ENCODE measurements at regions not wholly inside any gene's neighbourhood (a gene's known extent, or its start where the extent isn't known, plus 50 kb on each side); places are given as distances from the start of the nearest gene placed in this dataset.

DNA sequence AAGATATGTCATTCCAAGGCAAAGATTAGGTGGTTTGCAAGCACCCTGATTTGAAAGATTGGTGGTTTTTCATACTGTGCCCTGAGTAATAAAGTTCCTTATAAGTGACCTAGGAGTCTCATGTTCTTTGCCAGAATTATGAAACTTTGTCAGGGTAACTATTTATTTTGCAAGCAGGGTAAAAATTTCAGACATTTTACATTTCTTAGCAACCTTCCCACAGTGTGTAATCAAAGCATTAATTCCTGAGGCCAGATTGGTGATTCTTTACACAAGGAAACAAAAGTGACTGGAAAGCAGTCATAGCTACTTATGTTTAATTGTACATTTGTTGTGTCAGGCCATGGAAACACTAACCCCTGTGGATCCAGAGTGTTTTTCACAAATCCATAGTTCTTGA lies 998.0 kb upstream of the B3GALT2 start:
- DNase-seq: no peak

DNA sequence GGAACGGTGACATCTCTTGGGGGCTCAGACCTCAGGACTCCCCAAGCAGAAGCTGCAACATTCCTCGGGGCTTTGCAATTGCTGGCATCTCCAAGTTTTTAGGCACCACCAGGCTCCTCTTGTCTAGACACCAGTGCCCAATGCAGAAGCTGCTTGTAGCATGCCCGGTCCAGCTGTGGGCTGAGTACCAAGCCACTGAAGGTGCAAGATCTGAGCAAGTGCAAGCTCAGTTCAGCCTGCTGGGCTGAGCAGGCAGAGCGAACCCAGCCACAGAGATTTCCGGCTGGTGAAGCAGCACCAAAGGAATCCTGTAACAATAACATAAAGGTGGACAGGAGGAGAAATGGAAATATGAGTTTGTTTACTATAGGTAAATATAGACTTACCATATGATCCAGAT lies 995.4 kb upstream of the B3GALT2 start:
- no peak for DNase-seq

- DNase-seq: no peak
Observed at GRCh38 chr1:194176212-194176611, 989.8 kb upstream of the B3GALT2 start.

DNA sequence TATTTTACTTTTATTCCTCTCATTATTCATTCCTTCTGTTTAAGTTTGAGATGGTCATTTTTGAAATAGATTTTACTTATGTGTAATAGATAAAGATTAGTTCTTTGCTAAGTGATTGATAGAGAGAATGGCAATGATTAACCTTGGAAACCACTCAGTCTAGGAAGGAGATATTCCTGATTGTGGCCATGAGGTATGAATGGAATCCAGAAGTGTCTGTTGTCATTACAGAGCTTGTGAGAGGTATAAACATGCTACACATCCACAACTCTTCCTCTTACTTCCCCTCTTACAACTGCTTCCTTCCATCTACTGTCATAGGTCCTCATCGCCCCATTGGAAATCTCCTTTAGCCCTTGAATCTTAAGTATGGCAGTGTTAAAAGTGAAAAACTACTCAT lies 988.8 kb upstream of the B3GALT2 start:
- no peak for DNase-seq

DNA sequence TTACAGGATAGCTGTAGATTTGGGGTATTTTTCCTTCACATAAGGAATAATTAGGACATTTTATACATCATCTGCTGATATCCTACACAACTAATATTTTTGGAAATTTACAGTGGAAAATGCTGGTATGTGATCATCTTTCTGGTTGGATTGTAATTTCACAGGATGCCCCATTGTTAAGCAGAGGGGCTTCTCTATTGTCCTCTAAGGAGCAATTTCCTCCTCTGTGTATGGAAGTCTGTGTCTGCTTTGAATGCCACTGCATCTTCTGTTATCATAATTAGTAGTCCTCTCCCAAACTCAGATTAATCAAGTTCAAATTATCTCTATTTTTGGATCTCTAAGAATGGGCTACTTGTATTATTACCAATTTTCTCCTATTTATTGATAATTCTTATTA lies 988.1 kb upstream of the B3GALT2 start:
- no peak for DNase-seq

GRCh38 chr1:194171596-194171995 lies 985.2 kb upstream of the B3GALT2 start:
- DNase-seq: no peak

- DNase-seq: no peak
Observed at GRCh38 chr1:194167956-194168640, 981.7 kb upstream of the B3GALT2 start.

- DNase-seq: no peak
Observed at GRCh38 chr1:194164755-194165154, 978.3 kb upstream of the B3GALT2 start.

- DNase-seq: no peak
Observed at GRCh38 chr1:194161591-194161990, 975.2 kb upstream of the B3GALT2 start.

- no peak for DNase-seq
Observed at GRCh38 chr1:194159941-194160340, 973.5 kb upstream of the B3GALT2 start.

DNA sequence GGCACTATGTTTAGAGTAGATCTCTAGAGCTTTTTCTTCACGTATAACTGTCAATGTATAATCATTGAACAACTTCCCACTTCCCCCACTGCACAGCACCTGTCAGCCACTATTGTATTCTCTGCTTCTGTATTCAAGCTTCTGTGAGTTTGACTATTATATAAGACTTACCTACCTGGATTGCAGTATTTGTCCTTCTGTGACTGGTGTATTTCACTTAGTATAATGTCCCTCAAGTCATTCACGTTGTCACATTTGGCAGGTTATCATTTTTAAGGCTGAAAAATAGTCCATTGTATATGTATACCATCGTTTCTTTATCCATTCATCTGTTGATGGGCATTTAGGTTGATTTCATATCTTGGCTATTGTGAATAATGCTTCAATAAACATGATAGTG lies 969.5 kb upstream of the B3GALT2 start:
- no peak for DNase-seq

- DNase-seq: no peak
Observed at GRCh38 chr1:194151056-194151455, 964.6 kb upstream of the B3GALT2 start.

DNA sequence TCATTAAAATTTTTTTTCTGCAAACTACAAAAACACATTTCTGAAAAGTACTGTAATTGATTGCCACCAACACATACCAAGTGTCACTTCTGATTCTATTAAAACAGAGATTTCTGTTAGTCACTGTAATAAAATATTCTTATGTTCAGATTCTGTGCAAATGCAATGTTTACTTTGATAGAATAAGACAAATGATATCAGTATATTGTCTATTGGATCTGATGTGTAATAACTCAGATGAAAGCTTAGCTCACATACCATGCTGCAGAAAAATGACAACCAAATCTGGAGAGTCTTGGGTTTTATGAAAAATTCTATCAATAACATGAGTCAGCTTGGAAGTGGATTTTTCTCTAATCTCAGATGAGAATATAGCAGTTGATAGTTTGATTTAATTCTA lies 963.8 kb upstream of the B3GALT2 start:
- no peak for DNase-seq

GRCh38 chr1:194133152-194133551 lies 946.7 kb upstream of the B3GALT2 start:
- DNase-seq: no peak

DNA sequence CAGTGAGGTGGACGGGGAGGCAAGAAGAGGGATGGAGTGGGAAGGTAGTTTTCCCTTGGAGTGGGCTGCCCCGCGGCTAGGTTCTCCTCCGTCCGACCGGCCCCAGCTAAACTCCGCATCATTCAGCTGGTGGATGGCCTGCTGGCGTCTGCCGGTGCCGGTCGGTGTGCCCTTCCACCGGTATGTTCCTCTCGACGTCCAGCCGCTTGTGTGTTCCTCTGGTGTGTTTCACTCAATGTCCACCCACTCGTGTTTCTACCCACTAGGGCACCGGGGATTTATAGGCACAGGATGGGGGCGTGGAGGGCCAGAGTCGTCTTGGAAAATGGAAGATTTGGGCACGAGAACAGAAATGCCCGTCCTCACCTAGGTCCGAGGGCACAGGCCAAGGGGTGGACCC lies 931.7 kb upstream of the B3GALT2 start:
- DNase-seq: no peak

GRCh38 chr1:194117582-194117981 lies 931.2 kb upstream of the B3GALT2 start:
- DNase-seq: no peak

DNA sequence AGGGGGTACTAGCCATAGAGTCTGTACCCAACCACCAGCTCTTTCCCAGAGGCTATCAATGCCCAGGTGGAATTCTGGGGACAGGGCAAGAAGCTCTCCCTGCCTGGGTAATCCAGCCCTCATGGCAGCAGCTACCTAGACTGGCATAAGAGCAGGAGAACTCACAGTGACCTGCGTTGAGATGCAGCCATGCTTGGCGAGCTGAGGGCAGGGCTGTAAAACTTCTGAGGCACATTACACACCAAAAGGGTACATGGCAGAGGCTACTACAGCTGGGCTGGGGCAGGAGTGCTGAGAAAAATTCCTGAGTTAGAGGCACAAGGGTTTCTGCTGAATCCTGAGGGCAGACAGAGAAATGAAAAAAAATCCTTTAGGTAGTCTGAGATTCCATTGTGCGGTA lies 927.9 kb upstream of the B3GALT2 start:
- DNase-seq: no peak

DNA sequence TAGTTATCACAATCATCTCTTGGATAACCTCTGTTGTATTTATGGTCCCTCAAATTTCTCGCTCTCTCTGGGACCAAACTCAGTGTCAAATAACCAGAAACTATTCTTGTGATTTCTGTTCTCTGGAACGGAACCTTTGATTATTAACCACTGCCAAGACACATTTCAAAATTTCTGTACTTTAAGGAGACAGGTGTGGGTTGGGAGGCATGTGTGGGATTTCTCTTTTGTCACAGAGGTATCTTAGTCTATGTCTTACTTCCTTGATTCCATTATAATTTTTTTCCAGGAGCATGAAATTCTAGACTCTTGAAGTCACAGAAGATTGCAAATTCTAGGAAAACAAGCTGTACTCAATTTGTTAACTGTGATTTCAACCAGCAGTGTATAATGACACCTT lies 919.0 kb upstream of the B3GALT2 start:
- DNase-seq: no peak

GRCh38 chr1:194104247-194104844 lies 917.9 kb upstream of the B3GALT2 start:
- DNase-seq: no peak

GRCh38 chr1:194103516-194104246 lies 917.3 kb upstream of the B3GALT2 start:
- DNase-seq: no peak

- DNase-seq: no peak
Observed at GRCh38 chr1:194103101-194103500, 916.7 kb upstream of the B3GALT2 start.

DNA sequence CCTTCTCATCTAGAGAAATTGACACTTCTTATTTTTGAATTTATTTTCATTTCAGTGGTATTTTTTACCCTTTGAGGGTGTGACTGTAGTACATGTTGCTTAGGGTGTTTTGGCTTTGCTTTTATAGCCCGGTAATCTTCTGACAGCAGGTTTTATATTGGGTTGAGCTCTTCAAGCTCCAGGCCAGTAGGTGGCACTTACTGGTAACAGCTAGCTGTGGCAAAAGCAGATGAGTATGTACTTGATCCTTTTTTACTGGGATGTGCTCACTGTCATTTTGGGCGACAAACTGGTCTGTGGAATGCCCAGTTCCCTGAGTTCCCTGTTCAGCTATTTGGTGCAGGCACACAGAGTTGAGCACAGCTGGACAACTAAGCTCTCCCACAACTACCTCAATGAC lies 916.2 kb upstream of the B3GALT2 start:
- no peak for DNase-seq

- DNase-seq: no peak
Observed at GRCh38 chr1:194084755-194085154, 898.3 kb upstream of the B3GALT2 start.

GRCh38 chr1:194081444-194081843 lies 895.0 kb upstream of the B3GALT2 start:
- no peak for DNase-seq
